ENCODE measurements at regions not wholly inside any gene's neighbourhood (a gene's known extent, or its start where the extent isn't known, plus 50 kb on each side); places are given as distances from the start of the nearest gene placed in this dataset.
"Not testable (repeated sequence)": the region's sequence is repeated elsewhere in the genome, so short reads cannot be mapped to it uniquely, and the experiment has no call there.

DNA sequence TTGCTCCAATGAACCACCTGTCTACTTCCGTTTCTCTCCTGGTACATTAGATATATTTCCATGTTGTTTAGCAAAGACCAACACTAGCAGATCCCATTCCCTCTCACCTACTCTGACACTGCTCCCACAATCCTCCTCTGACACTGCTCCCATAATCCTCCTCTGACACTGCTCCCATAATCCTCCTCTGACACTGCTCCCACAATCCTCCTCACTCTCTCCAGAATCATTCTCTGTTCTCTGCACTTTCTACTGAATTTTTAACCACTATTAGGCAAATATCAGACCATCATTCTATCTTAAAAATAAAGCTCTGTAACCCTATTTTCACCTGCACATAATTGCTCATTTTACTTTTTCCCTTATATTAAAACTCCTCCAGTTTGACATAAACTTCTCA is 578.5 kb upstream of the PCDH20 start:
- DNase-seq: no peak

DNA sequence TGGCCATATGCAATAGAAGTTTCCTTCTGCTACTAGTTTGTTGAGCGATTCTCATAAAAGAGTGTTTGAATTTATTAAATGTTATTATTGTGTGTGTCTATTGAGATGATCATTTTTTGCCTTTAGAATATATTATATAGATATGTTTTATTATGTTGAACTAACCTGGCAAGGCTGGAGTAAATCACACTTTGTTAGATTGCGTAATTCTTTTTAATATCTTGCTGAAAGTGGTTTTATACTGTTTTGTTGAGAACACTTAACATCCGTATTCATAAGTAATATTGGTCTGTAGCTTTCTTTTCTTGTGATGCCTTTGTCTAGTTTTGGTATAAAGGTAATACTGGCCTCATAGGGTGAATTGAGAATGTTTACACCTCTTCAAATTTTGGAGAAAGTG is 574.3 kb upstream of the PCDH20 start:
- DNase-seq: no peak

GRCh38 chr13:61988810-61989209 is 573.2 kb upstream of the PCDH20 start:
- DNase-seq: no peak

GRCh38 chr13:61975001-61975400 is 559.4 kb upstream of the PCDH20 start:
- no peak for DNase-seq

GRCh38 chr13:61965756-61966155 is 550.1 kb upstream of the PCDH20 start:
- no peak for DNase-seq

DNA sequence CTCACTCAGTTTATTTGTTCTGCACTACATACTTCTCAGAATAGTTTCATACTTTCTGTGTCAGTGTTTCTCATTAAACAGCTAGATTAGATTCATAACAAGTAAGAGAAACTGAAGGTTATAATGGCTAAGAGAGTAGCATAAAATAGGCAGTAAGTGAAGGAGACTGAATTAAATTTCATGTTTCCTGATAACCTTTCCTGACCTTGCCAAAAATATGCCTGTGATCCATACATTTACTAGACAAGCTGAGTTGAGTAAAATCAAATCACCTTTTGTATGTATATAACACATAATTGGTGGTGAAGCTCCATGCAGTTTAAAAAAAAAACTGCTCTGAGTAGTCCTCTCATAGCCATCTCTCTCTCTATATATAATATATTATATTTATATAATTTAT is 545.3 kb upstream of the PCDH20 start:
- DNase-seq: no peak

GRCh38 chr13:61954092-61954491 is 538.4 kb upstream of the PCDH20 start:
- DNase-seq: peak in 2 of 4 experiments; percentile 1 to 7

DNA sequence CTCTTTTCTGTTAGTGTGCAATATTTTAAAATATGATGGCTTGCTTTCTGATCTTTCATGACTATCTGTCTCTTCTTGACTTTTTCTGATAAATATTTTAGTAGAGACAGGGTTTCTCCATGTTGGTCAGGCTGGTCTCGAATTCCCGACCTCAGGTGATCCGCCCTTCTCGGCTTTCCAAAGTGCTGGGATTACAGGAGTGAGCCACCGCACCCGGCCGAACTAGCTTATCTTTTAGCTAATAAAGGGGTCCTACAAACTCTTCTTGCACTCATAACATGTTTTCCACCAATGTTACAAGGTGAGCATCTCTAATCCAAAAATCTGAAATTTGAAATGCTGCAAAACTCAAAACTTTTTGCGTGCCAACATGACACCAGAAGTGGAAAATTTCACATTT is 535.2 kb upstream of the PCDH20 start:
- no peak for DNase-seq

DNA sequence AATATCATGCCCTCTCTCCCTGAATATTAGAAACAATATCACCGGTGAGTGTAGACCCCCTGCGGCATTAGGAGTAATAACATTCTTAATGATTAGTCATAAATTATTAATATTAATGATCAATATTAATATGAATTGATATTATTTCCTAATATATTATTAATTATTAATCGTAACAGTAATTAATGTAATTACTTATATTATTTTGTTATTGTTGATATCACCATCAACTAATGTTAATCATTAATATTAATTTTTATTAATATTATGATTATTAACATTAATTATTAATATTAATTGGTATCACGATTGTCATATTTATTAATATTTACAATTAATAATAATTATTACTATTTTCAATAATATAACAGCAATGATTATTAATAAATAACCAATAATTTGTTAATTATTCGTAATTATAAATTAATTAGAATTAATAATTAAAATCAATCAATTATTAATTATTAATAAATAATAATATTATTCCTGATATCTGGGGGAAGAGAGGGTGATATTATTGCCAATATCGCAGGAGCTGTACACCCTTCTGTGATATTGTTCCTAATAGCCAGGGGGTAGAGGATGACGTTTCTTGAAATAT is 528.8 kb upstream of the PCDH20 start:
- DNase-seq: no peak

- no peak for DNase-seq
These were observed 520.1 kb upstream of the PCDH20 start for GRCh38 chr13:61935710-61936109.

- peak in 2 of 4 experiments; percentile 1 to 18 for DNase-seq
These were observed 512.0 kb upstream of the PCDH20 start for GRCh38 chr13:61927648-61928047.

- no peak for DNase-seq
These were observed 503.2 kb upstream of the PCDH20 start for GRCh38 chr13:61918841-61919240.

GRCh38 chr13:61916483-61916882 is 500.8 kb upstream of the PCDH20 start:
- no peak for DNase-seq

GRCh38 chr13:61913183-61913582 is 497.5 kb upstream of the PCDH20 start:
- no peak for DNase-seq

GRCh38 chr13:61908906-61909615 is 493.4 kb upstream of the PCDH20 start:
- DNase-seq: no peak

DNA sequence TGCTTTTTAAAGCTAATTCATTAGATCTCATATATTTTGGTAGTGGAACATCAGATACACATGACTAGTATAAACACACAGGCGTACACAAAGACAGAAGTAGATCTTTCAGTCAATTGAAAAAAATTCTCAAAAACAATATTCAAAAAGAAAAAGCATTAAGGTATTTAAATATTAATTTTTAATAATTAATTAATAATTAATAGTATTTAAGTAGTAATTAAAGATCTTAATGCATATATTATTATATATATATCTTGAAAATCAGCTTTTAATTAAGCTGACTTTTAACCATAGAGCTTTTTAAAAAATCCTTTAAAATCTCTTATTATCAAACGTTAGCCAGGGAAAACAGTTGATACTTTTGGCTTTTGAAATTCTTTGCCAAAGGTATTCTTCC is 489.4 kb upstream of the PCDH20 start:
- DNase-seq: no peak

GRCh38 chr13:61901946-61902541 is 486.4 kb upstream of the PCDH20 start:
- no peak for DNase-seq

DNA sequence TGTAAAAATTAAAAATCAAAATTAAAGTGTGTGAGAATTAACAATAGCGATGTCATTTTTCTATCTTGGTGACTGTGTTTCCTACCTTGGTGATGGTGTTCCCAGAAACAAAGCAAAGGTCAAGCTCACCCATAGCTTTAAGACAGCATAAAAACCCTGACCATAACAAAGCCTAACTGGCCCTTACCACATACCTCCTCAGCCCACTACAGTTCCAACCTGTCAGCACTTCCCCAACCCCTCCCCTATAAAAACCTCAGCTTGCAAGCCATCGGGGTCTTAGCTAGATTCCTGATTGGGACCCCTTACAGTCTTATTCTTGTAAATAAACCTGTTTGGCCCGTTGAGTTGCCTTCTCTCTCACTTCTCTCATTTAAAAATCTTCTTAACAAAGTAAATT is 484.4 kb upstream of the PCDH20 start:
- DNase-seq: no peak

- DNase-seq: no peak
These were observed 482.6 kb upstream of the PCDH20 start for GRCh38 chr13:61898207-61898606.

DNA sequence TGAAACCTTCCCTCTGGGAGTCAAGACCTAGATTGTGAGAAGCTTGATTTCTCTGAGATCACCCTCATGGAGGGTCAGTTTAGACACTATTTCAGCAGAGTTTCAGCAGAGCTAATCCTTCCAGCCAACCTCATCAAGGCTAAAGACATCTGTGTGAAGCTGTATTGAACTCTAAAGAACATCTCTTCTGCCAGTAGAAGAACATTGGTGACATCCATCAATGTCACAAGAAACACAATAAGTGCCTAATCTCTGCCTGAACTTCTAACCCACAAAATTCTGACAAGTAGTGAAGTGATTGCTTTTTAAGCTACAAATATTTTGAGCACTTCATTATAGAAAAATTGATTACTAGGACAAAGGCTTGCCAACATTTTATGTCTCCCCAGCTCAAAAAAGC is 475.8 kb upstream of the PCDH20 start:
- DNase-seq: no peak

DNA sequence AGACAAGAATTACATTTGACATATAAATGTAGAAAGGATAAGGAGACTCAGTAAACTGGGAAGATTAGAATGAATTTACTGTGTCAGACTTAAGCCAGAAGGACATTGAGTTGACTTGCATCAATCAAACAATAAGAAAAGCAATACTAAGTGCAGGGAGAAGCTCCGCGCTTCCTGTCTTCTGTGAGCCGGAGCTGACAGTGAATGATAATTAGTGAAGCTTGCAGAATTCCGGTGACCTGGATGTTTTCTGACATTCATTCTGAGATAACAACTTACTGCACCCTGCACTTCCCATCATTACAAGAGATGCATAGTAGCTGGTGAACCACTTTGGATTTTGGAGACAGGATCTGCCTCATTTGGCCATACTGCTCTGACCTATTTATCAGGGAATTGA is 469.2 kb upstream of the PCDH20 start:
- no peak for DNase-seq

DNA sequence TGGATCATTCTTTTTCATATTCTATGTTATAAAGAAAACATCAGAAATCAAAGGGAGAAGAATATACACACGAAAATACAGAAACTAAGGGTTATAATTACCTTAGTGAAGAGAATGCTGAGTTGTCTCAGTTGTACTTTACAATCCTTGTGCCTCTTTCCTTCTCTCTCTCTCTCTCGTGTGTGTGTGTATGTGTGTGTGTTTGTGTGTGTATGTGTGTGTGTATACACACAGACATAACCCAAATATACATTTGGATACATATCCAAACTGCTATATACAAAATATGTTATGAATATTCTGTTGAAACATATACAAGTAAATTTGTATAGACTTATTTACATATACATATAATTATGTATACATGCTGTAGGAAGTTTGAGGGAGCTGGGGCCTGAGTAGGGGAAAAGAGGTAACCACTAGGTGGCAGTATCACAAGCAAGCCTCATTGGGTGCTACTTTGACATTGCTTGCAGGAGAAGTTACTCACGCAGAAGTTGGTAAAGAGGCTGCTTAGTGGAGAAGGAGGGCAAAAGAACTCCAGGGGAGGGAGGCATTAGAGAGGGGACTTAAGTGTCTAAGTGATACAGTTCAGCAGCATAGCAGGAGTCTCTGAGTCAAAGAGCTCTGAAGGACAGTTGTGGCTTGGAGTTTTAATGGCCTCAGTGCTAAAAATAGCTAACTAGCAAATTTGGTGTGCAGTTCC is 465.1 kb upstream of the PCDH20 start:
- DNase-seq: peak; percentile 30 to 60 (median 38)

DNA sequence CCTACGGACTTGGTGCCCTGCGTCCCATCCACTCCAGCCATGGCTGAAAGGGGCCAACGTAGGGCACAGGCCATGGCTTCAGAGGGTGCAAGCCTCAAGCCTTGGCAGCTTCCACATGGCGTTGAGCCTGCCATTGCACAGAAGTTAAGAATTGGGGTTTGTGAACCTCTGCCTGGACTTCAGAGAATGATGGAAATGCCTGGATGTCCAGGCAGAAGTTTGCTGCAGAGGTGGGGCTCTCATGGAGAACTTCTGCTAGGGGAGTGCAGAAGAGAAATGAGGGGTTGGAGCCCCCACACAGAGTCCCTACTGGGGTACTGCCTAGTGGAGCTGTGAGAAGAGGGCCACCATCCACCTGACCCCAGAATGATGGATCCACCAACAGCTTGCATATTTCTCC is 462.9 kb upstream of the PCDH20 start:
- DNase-seq: not testable (repeated sequence)

Measured in suppressor macrophage (primary cell).